C4-2B (cell line): ENCODE measurements at regions not wholly inside any gene's neighbourhood (a gene's known extent, or its start where the extent isn't known, plus 50 kb on each side); places are given as distances from the start of the nearest gene placed in this dataset.

Source experiments
- CTCF ChIP-seq: fragments of 450-650 bp; conservative IDR thresholded peaks from 2 replicates; pipeline ENCODE4 v1.5.1; 2017; ENCODE audit warnings: mild to moderate bottlenecking
- ZFX ChIP-seq: fragments of 450-650 bp; IDR thresholded peaks from 2 replicates; pipeline ENCODE4 v1.6.1; 2017

- TF ChIP-seq CTCF (no peak), ZFX (no peak)
Observed at GRCh38 chr2:71908798-71909197, 238.9 kb downstream of the CYP26B1 start.
